GM18951 (cell line): ENCODE measurements at regions not wholly inside any gene's neighbourhood (a gene's known extent, or its start where the extent isn't known, plus 50 kb on each side); places are given as distances from the start of the nearest gene placed in this dataset.
"Not testable (repeated sequence)": the region's sequence is repeated elsewhere in the genome, so short reads cannot be mapped to it uniquely, and the experiment has no call there.

Source experiments
- POLR2A ChIP-seq: IDR thresholded peaks from 4 replicates; pipeline ENCODE4 v1.6.1; 2011; ENCODE audit warnings: mild to moderate bottlenecking; ENCODE audit not compliant: insufficient read length, insufficient read depth; ENCODE audit errors: extremely low read depth
- in situ Hi-C: fragments of 300-500 bp; cut with MboI; formaldehyde crosslinking; loops from one replicate; pipeline ENCODE4 v1.12.0; 2022; ENCODE audit warnings: low sequenced_read_pairs, mixed read lengths, inconsistent platforms; ENCODE audit not compliant: unreplicated experiment

- in situ Hi-C loops: no loop called here
- TF ChIP-seq POLR2A: no peak
These were observed 279.0 kb upstream of the ID4 start for GRCh38 chr6:19558201-19558600.

DNA sequence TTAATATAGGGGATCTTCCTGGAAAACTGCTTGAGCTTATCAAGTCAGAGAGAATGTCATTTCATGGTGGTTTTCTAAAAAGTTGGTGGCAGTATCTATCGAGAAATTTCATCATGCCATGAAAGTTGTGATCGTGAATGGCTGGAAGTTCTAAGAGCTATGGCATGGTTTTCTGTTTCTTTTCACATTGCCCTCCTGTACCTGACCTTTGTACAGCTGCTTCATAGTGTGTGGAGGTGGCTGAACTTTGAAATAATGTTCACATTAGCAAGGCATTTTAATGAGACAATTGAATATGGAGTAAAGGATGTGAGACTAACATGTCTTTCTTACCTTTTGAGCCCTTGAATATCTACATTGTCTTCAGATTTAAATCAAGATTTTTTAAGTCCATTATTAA lies 278.2 kb upstream of the ID4 start:
- TF ChIP-seq POLR2A: no peak
- in situ Hi-C loops: no loop called here

- TF ChIP-seq POLR2A: no peak
- in situ Hi-C loops: no loop called here
These were observed 274.7 kb upstream of the ID4 start for GRCh38 chr6:19562468-19562867.

GRCh38 chr6:19569563-19569962 lies 267.6 kb upstream of the ID4 start:
- in situ Hi-C loops: no loop called here

DNA sequence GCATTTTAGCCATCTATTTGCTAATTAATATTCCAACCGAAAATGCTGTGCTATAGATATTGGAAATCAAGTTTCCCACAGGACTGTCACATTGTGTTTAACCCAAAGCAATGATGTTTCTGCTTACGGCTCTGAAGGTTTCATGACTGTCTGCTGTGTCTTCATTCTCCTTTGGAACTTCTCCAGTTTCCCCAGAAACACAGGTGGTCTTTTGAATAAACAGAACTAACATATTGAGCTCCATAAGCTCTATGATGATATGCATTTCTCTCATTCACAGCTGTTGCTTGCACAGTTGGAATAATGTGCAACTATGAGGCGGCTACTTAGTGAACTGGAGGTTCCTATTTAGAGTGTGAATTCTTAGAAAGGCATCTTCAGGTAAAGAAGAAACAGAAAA lies 266.0 kb upstream of the ID4 start:
- in situ Hi-C loops: no loop called here
- TF ChIP-seq POLR2A: no peak

More at GRCh38 chr6:19569563-19569962, 267.6 kb upstream of the ID4 start:
- no peak for TF ChIP-seq POLR2A

DNA sequence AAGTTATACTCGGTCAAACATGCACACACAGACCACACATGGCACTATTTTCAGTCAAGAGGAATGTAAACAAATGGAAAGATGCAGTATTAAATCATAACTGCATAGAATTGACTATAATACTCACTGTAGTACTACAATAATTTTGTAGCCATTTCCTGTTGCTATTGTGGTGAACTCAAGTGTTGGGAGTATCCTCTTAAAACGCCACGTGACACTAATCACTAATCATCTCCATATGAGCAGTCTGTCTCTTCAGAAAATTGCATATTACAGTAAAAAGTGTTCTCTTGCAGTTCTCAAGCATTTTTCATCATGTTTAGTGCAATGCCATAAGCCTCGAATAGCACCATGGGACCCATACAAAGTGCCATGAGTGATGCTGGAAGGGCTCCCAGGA lies 258.7 kb upstream of the ID4 start:
- in situ Hi-C loops: no loop called here
- no peak for TF ChIP-seq POLR2A

DNA sequence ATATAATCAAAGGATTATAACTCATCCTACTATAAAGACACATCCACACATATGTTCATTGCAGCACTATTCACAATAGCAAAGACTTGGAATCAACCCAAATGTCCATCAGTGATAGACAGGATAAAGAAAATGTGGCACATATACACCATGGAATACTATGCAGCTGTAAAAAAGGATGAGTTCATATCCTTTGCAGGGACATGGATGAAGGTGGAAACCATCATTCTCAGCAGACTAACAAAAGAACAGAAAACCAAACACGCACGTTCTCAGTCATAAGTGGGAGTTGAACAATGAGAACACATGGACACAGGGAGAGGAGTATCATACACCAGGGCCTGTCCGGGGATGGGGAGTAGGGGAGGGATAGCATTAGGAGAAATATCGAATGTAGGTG lies 253.0 kb upstream of the ID4 start:
- in situ Hi-C loops: not testable (repeated sequence)

DNA sequence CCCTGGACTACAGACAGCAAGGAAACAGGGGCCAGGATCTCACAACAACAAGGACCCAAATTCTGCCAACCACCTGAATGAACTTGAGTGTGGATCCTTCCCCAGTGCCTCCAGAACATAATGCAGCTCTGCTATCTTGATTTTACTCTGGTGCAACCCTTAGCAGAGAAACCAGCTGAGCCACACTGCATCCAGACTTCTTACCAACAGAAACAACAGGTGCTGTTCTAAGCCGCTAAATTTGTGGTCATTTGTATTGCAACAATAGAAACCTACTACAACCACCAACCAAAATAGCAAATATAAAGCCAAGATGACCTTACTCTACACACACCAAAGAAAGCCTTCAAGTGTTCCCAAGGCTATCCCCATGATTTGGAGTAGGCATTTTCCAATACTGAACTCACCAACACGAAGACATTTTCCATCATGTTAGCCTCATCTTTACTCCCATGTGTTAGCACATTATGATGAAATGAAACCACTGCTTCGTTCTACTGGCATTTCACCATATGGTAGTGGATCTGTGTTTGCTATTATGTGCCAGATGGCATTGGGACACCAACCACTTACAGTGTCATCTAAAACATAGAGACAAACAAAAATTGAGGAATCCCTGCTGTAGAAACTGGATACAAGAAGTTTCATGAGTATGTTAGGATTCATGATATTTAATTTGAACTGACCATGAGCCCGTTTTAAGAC lies 249.8 kb upstream of the ID4 start:
- TF ChIP-seq POLR2A: no peak
- in situ Hi-C loops: no loop called here

- in situ Hi-C loops: no loop called here
- no peak for TF ChIP-seq POLR2A
These were observed 246.6 kb upstream of the ID4 start for GRCh38 chr6:19590501-19591131.

GRCh38 chr6:19597809-19598320 lies 239.3 kb upstream of the ID4 start:
- no peak for TF ChIP-seq POLR2A
- in situ Hi-C loops: no loop called here

DNA sequence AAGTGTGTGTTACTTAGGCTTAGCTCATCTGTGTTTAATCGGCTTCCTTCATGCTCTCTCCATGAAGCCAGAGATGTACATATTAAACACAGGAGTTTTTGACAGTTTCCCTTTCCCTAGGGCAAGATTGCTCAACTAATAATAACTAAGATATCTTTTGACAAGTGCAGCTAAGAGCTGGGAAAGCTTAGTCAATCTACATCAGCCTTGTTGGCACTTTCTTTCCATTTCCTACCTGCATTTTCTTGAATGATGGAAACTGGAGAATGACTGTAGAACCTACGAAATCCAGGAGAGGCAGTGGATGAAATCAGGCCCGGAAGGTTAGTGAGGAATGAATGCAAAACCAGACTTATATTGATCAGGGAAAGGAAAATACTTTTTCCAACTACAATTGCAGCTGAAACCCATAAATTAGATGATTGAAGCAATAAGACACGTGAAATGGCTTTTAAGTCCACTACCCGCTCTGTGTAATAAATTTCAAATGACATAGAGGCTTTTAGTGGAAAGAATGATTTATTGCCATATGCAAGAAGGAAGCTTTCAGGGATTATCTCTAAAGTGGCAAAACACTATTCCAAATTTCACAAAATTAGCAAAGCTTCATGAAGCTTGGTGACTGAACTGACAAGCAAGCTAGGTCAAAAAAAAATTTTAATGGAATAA lies 237.2 kb upstream of the ID4 start:
- no peak for TF ChIP-seq POLR2A
- in situ Hi-C loops: no loop called here

GRCh38 chr6:19602434-19603013 lies 234.6 kb upstream of the ID4 start:
- in situ Hi-C loops: no loop called here
- TF ChIP-seq POLR2A: no peak

DNA sequence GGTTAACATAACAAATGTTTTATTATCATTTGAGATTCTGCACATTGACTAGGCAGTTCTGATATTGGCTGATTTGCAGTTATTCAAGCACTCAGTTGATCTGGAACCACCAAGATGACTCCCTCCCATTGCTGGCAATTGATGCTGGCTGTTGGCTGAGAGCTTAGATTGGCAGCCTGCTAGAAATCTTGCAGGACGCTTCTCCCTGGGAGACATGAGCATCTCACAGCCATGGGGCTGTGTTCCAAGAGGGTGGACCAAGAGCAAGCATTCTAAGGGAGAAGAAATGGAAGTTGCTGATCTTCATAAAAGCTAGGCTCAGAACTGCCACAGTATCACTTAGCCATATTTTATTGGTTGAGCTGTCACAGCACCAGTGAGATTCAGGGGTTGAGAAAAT lies 233.4 kb upstream of the ID4 start:
- no peak for TF ChIP-seq POLR2A
- in situ Hi-C loops: no loop called here
